NCI-H510A treated with DMSO at 0.1 percent for 48 hours (cell line): ENCODE measurements at regions not wholly inside any gene's neighbourhood (a gene's known extent, or its start where the extent isn't known, plus 50 kb on each side); places are given as distances from the start of the nearest gene placed in this dataset.

Experiments used
- DNase-seq: peaks from one replicate; lab custom pipeline; 2025; lab: John Stamatoyannopoulos, UW

DNA sequence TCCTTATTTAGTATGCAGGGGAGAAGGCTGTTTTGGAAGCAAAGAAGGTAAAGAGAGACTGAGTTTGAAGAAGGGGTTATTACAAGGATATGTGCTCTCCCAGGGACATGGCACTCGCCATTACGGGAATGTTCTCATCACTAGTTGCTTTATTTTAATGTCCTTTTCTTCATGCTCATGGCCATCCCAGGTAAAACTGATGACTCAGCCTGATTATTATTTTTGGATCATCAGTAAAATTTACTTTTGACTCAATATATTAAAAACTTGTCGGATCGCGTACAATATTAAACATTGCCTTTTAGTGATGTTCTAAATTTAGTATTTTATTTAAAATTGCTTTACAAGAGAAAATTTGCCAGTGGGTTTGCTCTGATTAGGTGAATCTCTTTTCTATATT, 414.7 kb downstream of the TLE4 start:
- no peak for DNase-seq

DNA sequence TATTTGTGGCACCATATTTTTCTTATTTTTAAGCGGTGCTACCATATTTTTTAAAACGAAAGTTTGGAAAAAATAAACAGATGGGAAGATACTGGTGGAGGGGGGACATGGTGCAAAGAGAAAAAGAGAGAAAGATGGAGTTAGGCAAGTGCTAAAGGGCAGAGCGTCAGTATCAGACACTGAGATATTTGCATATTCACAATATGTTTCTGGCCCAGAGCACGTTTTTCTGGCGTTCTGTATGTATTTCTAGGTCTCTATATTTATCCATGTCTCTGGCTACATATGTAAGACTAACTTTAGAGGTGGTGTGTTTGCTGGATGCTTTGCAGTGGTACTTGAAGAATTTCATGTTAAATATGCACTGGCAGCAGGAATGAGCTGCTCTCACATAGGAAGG, 414.0 kb downstream of the TLE4 start:
- DNase-seq, result no peak

DNA sequence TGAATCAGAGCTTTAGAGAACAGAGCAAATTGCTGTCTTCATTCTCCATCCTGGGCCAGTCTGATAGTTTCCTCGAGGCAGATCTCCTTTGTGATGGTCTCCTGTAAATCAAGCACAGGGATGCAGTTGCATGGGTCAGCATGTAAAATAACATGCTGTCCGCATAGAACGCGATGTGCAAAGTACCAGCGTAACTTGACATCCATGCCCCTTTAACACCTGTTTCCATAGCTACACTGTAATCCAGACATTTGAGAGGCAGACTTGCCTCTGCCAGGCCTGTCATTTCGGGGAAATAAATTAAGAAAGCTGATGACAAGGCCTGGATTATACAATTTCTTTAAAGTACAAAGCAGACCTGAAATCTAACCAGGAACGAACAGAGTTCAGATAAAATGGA, 413.5 kb downstream of the TLE4 start:
- no peak for DNase-seq

DNA sequence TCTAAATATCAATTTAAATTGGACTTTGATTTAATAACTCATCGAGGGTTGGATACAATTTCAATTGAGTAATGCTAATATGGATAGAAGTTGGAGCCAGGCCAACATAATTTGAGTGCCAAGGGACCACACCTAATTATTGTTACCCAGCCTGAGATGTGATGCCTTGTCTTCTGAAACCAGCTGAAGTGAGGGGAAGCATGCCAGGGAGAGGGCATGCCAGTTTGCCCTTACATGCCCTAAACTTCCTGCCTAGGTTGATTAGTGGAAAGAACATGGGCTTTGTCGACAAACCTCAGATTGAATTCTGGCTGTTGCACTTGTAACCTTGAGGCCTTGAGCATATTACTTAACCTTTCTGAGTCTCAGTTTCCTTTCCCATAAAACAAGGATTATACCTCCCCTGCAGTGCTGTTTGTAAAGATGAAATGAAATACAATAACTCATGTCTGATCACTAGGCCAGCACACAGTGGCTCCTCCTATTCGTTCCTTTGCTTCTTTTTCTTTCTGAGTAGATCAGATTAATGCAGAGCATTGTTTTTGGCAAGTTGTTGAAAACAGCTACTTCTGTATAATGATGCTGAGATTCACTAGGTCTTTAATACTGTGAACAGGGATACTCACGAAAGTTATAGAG, 412.8 kb downstream of the TLE4 start:
- no peak for DNase-seq

DNA sequence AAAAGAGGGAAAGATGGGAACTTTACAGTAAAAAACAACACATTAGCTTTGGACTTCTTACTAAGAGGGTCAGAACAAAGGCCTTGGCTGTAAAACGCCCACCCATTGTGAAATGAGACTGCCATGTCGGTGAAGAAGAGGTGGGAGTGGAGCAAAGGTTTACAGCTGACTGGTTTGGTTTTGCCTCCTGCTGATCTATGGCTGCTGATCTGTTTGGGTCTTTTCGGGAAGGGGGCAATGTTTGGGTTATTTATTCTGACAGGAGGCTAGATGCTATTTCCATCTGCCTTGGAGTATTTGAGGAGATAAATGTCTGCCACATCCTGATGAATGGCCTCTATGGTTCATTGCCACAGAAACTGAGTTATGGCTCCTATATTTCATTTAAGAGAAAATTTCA, 408.7 kb downstream of the TLE4 start:
- no peak for DNase-seq

DNA sequence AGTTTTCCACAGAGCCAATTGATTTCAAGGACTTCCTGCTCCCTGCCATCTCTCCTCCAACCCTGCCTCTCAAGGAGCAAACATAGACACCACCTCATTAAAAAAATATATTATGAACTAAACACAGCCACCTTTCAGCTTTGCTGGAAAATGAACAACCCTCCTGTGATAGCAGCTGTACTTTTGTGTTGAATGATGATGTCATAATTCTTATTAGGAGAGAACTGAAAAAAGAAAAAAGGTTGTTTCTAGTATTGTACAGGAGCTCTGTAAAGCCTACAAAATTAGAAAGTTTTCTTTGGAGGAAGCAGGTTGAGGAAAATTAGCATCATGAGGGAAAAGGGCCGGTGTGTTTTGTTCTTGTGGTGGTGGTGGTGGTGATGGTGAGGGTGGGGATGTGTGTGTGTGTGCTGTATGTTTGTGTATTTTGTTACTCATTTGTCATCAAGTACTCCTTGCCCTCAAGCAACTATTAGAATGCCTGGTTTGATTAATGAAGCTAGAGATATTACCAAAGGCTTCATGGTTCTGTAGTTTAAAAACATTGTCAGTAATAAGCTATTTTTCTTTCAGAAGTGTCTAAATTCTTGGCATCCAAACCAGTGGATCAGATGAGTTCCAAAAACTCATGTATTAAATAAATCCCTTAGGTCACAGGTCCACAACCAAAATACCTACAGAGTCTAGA, 405.9 kb downstream of the TLE4 start:
- peak; percentile 4 for DNase-seq

DNA sequence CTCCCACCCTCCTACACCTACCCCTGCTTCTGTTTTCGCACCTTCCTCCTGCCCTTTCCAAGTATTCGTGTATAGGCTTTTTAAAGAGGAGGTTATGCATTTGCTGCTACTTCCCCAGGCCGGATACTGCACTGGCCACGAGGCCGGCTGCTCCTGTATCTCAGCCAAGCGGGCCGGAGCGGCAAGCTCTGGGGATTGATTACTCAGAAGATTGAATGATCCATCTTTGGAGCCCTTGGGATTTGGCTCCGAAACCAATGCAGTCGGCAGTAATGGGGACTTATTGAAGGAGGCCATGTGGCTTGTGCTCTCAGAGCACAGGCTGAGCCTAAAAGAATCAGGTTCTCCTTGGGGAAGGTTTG, 405.3 kb downstream of the TLE4 start:
- no peak for DNase-seq

DNA sequence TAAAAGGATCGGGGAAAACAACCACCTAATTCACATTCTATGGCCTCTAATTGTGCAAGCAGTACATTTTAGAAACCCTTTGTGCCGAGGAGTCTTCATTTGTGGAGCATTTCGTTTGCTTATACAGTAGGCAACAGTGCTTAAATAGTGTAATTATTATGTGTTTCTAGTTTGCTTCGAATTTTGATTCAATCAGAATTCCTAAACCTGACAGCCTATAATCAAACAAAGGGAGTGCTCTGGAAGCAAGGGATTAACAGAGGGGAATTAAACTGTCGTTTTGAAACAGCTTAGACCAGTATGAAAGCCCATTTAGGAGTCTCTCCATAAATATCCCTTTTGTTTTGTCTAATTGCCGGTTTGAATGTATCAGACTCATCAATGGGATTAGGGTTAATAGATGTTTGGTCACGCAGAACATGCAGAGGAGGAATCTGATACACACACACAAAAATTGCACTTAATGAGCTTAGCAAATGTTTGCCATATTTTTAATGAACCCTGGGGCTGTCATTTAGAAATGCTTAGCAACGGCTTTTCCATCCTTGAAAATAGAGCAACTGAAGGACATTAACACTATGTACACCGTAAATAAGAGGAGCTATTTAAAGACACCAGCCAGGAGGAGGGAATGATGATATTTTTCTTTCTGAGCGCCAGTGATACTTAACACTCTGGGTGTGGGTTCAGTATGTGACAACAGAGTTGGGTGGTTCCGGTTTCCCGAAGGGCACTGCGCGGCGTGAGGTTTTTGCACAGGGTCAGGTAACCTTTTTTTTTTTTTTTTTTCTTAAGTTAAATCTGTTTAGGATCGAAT, 404.7 kb downstream of the TLE4 start:
- peak; percentile 41 for DNase-seq

DNA sequence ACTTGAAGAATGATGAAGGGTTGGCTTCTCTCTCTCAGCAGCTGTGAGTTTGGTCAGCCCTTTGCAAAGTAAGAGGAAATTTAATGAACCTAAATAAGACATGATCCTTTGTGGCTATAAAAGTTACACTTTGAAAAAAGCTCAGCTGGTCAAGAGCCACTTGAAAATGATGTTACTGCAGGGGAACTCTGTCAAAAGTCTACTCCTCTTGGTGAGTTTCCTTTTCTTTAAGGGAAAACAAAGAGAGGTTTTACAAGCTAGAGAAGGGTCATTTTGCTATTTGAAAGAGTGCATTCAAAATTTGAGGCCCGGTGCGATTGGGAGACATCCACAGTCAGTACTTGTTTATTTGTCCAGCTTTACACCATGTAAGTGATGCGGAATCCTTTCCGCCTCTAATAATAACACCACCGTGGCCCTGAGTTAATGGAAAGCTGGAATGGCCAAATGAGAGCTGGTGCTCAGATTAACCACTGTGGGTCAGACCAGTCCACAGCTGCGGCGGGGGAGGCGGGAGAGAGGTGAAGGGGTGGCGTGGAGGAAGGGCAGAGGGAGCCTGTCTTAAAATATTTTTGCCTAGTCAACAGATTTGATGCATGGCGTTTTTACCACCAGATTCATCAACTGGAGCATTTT, 404.0 kb downstream of the TLE4 start:
- DNase-seq, result peak; percentile 27

DNA sequence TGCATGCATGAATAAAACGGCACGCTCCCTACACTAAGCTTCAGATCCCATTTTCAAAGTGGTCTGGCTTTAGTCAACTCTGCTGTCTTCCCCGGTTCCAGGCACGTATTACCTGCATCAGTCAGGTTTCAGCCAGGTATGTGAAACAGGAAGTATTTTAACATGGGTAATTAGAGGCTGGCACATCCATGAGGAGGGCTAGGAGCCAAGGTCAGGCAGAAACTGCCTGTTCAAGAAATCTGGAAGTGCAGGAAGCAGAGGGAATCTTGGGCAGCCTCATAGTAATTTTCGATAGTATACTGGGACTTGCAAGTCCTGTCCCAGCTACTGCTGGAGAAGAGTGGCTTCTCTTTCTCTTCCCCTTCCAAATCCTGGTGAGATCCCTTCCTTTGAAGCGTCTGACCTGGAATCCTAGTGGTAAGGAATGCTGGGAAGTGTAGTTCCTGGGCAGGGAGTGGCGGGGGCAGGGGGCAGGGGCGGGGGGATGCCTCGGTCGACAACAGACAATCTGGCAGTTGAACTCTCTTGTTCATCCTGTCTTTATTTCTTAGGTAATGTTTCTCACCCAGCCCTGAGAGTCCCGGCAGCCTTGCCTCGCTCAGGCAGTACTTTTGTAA, 403.1 kb downstream of the TLE4 start:
- DNase-seq, result peak; percentile 16

DNA sequence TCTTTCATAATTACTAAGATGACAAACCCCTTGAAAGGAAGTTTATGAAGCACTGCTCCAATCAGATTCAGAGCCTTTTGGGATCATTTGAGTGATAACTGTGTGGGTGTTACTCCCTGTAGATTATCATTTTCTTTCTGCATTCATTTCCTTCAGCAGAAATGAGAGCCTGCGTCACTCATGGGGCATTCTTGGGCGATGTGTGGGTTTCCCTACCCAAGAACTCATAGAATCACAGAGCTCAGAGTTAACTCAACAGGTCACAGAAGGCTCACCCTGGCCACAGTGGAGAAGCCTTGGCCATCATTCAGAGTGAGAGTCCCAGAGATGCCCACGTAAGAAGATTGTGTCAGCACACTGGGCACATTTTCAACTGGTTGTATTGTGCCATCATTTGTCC, 401.9 kb downstream of the TLE4 start:
- DNase-seq, result no peak

DNA sequence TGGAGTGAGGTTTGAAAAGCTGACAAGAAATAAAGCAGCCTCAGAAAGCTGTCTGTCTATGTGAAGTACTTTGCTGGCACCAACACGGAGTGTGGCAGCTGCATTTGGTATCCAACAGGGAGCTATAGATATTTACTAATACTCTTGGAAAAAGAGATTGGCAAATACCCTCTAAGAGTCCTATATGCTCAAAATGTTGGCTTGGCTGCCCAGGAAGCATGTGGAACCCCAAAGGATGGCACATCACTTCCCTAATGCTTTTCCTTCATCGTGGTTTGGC, 398.3 kb downstream of the TLE4 start:
- no peak for DNase-seq

DNA sequence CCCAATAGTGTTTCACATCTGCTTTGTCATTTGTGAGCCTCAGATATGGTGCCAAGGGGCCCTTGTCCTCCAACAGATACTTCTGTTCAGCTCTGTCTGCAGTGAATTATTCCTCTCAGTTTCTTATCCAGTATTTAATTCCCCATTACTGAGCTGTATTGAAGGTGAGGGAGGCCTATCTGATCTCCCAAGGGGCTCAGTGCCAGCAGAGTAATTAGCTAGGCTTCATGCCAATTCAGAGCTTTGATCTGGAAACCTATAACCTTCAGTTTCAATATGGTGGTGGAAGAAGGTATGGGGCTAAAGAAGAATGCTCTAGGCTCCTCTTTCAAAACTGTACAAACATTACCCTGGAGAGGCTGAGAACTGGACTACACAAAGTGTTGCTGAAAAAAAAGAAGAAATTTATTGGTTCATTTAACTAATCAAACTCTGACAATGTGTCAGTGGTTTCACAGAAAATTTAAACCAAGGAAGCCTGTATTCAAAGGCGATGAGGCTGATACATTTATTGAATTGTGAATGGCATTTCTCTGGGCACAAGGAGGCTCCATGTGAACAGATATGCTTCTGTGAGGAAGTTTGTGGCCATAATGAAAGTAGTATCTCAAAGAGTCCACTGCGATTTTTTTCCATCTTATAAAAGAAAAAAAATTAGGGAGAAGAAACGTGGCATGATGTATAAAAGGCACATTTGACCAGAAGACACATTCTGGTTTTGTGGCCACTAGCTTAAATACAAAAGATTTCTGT, 397.8 kb downstream of the TLE4 start:
- no peak for DNase-seq

DNA sequence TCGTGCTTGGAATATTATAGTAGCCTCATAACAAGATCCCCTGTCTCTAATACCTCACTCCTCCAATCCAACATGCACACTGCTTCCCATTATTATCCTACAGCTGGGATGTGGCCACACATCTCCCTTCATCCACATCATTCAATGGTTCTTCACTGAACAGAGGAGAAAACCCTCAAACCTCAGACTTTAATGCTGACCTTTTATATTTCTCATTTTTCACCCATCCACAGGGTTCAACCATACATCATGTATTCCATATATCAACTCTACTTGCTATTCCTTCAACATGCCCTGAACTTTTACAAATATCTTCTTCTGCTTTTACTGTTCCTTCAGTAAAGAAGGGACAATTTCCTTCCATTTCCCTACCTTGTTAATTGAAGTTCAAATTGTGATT, 396.8 kb downstream of the TLE4 start:
- DNase-seq, result no peak

DNA sequence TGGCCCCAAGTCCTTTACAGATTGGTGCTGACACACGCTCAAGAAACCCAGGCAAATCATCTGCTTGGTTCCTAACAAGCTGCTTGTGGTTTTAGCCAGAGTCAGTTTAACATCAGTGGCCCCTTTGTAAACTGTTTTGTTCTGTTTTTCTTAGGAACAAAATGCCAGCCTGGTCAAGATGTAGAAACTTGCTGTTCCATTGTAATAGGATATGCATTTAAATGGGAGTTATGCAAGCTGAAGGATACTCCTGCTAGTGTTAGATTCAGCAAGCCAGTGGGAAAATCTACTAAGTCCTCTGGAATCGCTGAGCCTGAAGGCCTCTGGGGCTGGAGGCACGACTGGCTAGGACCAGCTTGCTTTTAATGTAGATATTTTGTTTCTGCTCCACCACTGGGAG, 391.1 kb downstream of the TLE4 start:
- no peak for DNase-seq

DNA sequence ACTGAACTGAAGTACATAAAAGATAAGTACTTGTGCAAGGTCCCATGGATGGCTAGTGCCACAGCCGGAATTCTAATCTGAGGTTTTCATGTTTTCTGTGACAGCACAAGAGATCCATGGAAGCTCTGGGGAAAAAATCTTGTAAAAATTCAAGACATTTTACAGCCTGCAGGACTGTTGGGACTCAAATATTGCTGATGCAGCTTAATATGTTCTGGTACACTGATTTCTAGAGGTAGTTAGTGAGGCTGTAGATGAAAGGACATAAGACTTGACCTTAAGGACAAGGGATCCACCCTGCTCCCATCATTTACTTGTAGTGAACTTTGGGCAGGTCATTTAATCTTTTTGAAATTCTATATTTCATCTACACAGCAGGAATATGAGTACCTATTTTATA, 390.4 kb downstream of the TLE4 start:
- DNase-seq, result no peak

DNA sequence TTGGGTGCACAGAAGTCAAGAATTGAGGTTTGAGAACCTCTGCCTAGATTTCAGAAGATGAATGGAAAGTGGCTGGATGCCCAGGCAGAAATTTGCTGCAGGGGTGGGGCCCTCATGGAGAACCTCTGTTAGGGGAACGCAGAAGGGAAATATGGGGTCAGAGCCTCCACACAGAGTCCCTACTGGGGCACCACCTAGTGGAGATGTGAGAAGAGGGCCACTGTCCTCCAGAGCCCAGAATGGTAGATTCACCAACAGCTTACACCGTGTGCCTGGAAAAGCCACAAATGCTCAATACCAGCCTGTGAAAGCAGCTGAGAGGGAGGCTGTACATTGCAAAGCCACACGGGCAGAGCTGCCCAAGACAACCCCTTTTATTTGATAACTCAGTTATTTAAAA, 383.5 kb downstream of the TLE4 start:
- DNase-seq, result no peak

DNA sequence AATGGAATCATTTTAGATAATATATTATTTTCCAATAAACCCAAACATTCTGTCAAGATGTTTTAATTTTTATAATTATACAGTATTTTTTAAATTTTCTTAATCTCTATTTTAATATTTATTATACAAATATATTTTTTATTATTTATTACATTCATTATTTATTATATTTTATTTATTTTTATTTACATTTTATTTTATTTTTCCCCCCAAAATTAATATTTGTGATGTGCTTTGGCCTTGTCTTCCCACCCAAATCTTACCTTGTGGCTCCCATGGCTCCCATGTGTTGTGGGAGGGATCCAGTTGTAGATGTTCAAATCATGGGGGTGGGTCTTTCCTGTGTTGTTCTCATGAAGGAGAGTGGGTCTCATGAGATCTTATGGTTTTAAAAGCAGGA, 382.1 kb downstream of the TLE4 start:
- DNase-seq, result no peak

DNA sequence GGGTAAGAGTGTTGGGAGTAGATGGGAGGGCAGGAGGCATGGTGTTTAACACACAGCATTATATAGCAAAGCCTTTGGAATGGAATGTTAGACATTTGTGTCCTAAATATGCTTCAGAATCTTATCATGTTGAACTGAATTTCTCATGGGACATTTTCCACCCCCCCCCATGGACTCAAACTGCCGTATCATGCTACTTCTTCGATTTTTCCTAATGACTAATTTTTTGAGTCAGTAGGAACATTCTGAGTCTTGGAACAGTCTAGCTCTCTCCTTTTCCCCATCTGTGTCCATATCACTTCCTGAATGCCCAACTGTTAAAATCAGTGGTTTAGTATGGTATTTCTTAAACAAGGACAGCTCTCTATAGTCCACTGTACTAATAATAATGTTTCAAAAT, 380.6 kb downstream of the TLE4 start:
- DNase-seq, result no peak

DNA sequence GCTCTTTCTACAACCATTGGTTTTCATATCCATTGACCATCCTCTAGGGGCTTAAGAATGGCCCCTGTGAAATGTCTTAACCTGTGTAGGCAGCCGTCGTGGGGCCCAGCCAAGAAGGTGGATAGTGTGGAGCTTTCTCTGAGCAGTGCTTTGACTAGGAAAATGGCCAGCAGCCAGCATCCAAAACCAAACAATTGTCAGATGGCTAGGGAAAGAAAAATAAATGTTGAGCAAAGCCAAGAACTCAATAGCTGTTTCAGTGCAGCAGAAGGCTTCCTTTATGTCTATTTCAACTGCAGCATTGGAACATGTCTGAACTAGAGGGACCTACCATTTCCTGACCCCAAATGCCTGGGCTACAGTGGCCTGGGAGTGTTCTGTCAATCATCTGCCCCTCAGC, 374.9 kb downstream of the TLE4 start:
- DNase-seq, result no peak

DNA sequence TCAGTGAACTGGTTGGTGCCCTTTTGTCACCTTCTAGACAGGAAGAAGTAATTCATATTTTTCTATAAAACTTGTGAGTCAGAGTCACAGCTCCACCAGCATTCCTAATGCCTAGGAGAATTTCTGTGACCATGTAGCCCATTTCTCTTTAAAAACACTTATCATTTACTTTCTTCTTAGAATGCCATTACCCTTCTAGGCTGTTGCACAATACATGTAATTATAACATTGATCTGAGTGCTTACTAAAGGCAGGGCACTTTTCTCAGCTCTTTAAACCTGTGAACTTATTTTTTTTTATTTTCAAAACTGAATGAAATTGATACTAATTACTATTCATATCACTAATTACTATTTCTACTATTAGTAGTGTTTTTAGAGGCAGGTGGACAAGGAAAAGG, 373.7 kb downstream of the TLE4 start:
- no peak for DNase-seq

DNA sequence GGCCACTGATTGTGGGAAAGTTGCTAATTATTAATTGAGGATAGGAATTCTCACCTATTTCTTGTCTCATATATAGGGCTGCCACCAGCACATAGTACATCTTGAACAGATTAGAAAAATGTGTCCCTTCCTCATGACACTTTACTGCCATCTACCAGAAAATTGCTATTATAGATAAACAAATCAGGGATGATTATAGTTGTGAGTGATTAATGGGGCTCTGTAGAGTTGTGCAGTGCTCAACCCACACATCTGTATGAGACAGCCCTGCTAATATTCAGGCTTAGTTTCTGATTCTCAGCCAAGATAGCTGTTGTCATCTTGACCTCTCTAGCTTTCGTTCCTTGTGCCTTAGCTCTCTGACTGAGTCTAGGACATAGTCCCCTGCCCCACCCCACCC, 373.3 kb downstream of the TLE4 start:
- DNase-seq, result no peak
